Adrenal gland (tissue), 5 donors: ENCODE measurements at regions not wholly inside any gene's neighbourhood (a gene's known extent, or its start where the extent isn't known, plus 50 kb on each side); places are given as distances from the start of the nearest gene placed in this dataset.

Source experiments
- CTCF ChIP-seq, 6 experiments: fragments of 450-650 bp in 4 of 6; fragments of 200-600 bp in 2 of 6; sonication (generic) in 1 of 6; IDR thresholded peaks; 1 replicate in 5 of 6; 2 replicates in 1 of 6; pipeline versions ENCODE4 v1.5.1 to v1.8.0; 2016 to 2021; ENCODE audit warnings: antibody characterized with exemption in 6 of 6, mild to moderate bottlenecking in 2 of 6, moderate library complexity in 1 of 6
- POLR2A ChIP-seq, 2 donors: fragments of 450-650 bp; IDR thresholded peaks; one replicate each; pipeline ENCODE4 v1.6.1; 2017; ENCODE audit warnings: antibody characterized with exemption in 2 of 2, mild to moderate bottlenecking in 2 of 2, moderate library complexity in 1 of 2
- donor health status: DM: no; HTN: no; CAD: no.

GRCh38 chr9:26221290-26221689, 543.0 kb upstream of the TUSC1 start:
- TF ChIP-seq CTCF (IDR thresholded peaks at IDR 0.05) (no peak), POLR2A (IDR thresholded peaks at IDR 0.05) (no peak)
